ENCODE measurements at regions not wholly inside any gene's neighbourhood (a gene's known extent, or its start where the extent isn't known, plus 50 kb on each side); places are given as distances from the start of the nearest gene placed in this dataset.

DNA sequence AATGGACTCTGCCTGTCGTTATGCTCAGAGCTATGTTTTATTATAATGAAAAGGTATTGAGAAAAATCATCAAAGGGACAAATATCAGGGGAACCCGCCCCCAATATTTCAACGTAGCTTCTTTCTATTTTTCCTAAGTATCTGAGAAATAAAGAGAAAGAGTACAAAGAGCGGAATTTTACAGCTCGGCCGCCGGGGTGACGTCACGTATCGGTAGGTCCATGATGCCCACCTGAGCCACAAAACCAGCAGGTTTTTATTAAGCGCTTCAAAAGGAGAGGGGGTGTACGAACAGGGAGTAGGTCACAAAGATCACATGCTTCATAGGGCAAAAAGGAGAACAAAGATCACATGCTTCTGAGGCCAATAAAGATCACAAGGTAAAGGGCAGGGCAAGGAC, 281.6 kb upstream of the POM121L12 start:
- WGBS, 2 experiments (ENCODE audit: extremely low coverage in 1 of 2, insufficient coverage in 1 of 2, insufficient read length in 1 of 2, insufficient replicate concordance in 2 of 2, low coverage in 1 of 2, low lambda C conversion rate in 2 of 2, missing lambda C conversion rate in 1 of 2): 95% methylated on average over 12 of the region's 12 CpGs; no CpG with 5 or more reads in 1 of the 2 experiments
- Histone ChIP-seq H3K79me2 (ENCODE audit: control insufficient read depth in 1 of 2, insufficient read depth in 2 of 2, low read length in 2 of 2) (no peaks in the 10 kb centered on the region), H4K8ac (ENCODE audit: extremely low read depth, insufficient read depth, low read length) (no peak overlapping the region), H3K27ac (ENCODE audit: low read depth, low read length) (no peak overlapping the region), H2BK12ac (ENCODE audit: low read depth, low read length) (no peak overlapping the region), H4K5ac (ENCODE audit: insufficient read length, low read depth, low read length) (no peak overlapping the region), H2BK20ac (ENCODE audit: low read length) (no peak overlapping the region), H3K14ac (ENCODE audit: insufficient read length) (no peak overlapping the region), H3K4me2 (ENCODE audit: insufficient read depth in 1 of 2, low read depth in 2 of 2, low read length in 2 of 2) (no peak overlapping the region), H3K27me3 (replicated peaks in 1 of 4; ENCODE audit: control insufficient read depth in 3 of 4, extremely low read depth in 1 of 4, insufficient read depth in 3 of 4, low read length in 3 of 4) (no peaks in the 10 kb centered on the region), H3K79me1 (ENCODE audit: low read depth, low read length) (no peaks in the 10 kb centered on the region), H3K18ac (ENCODE audit: extremely low read depth, low read length) (no peak overlapping the region), H3K4ac (replicated peaks; ENCODE audit: insufficient read length, low read depth, low read length) (no peak overlapping the region), H3K23ac (ENCODE audit: insufficient read length) (no peak overlapping the region), H3K56ac (replicated peaks; ENCODE audit: insufficient read length, low read depth, low read length) (no peak overlapping the region), H3K9ac (replicated peaks in 1 of 4; ENCODE audit: extremely low read depth in 1 of 4, low read depth in 3 of 4, low read length in 3 of 4) (no peak overlapping the region), H4K91ac (replicated peaks; ENCODE audit: insufficient read length, low read length) (no peak overlapping the region), H3K4me3 (ENCODE audit: extremely low read depth in 1 of 4, insufficient read depth in 2 of 4, low read depth in 3 of 4, low read length in 4 of 4) (no peak overlapping the region), H3K4me1 (replicated peaks in 1 of 4; ENCODE audit: control insufficient read depth in 3 of 4, insufficient read depth in 4 of 4, low read length in 3 of 4) (no peaks in the 10 kb centered on the region), H2BK5ac (ENCODE audit: low read depth, low read length) (no peak overlapping the region), H2BK120ac (replicated peaks; ENCODE audit: low read depth, low read length) (no peak overlapping the region), H3K9me3 (ENCODE audit: insufficient read depth in 2 of 2, low read depth in 1 of 2, low read length in 1 of 2) (no peaks in the 10 kb centered on the region), H2BK15ac (ENCODE audit: low read length) (no peak overlapping the region), H2AK5ac (ENCODE audit: low read depth, low read length) (no peak overlapping the region), H4K20me1 (replicated peaks in 1 of 2; ENCODE audit: control insufficient read depth in 1 of 2, insufficient read depth in 2 of 2, low read length in 2 of 2) (no peaks in the 10 kb centered on the region), H3K36me3 (ENCODE audit: control insufficient read depth in 2 of 4, insufficient read depth in 4 of 4, low read length in 3 of 4) (no peaks in the 10 kb centered on the region), H3K23me2 (ENCODE audit: low read depth, low read length) (no peaks in the 10 kb centered on the region), H2AFZ (ENCODE audit: low read length) (no peak overlapping the region)
- DNase-seq (ENCODE audit: low read depth in 1 of 2, low spot score in 2 of 2) (no peak), FAIRE-seq (no peak)
- CTCF ChIA-PET (ENCODE audit: partially characterized antibody): no interaction called here
- TF ChIP-seq ATF2 (IDR thresholded peaks at IDR 0.05; ENCODE audit: low read length): no peak
- TF ChIP-seq POLR2A (IDR thresholded peaks at IDR 0.05; ENCODE audit: control extremely low read depth in 1 of 2, low read depth in 2 of 2, low read length in 2 of 2): no peak
- no peak for TF ChIP-seq SIRT6 (IDR thresholded peaks at IDR 0.05; ENCODE audit: low read length)
- no peak for TF ChIP-seq YY1 (IDR thresholded peaks at IDR 0.05; ENCODE audit: low read depth, low read length)
- no peak for TF ChIP-seq RAD21 (IDR thresholded peaks at IDR 0.05 in 1 of 2, conservative IDR thresholded peaks at IDR 0.05 in 1 of 2; ENCODE audit: low read depth in 2 of 2, low read length in 2 of 2)
- no peak for TF ChIP-seq CBX8 (IDR thresholded peaks at IDR 0.05; ENCODE audit: borderline replicate concordance, low read depth, low read length)
- TF ChIP-seq EZH2 (IDR thresholded peaks at IDR 0.05; ENCODE audit: low read depth, low read length, severe bottlenecking): no peak
- TF ChIP-seq NANOG (IDR thresholded peaks at IDR 0.05; ENCODE audit: insufficient read depth, low read depth, low read length, poor library complexity, severe bottlenecking): no peak
- no peak for TF ChIP-seq BRCA1 (IDR thresholded peaks at IDR 0.05; ENCODE audit: low read depth, low read length)
- no peak for TF ChIP-seq BACH1 (IDR thresholded peaks at IDR 0.05; ENCODE audit: low read length)
- POLR2A ChIA-PET (ENCODE audit: partially characterized antibody): no interaction called here

All from H1 (cell line).